SK-N-SH (cell line): ENCODE measurements at regions not wholly inside any gene's neighbourhood (a gene's known extent, or its start where the extent isn't known, plus 50 kb on each side); places are given as distances from the start of the nearest gene placed in this dataset.

Experiments used
- CTCF ChIA-PET: fragments of 300-600, 350-600 bp; formaldehyde crosslinking; extraction: SDS; loops from one replicate; lab custom pipeline; 2021; lab: Yijun Ruan, JAX
- POLR2A ChIA-PET: fragments of 350-600 bp; sonication (Branson Sonifier 250); formaldehyde crosslinking; extraction: SDS; loops from one replicate; lab custom pipeline; 2020; ENCODE audit warnings: antibody characterized with exemption, inconsistent platforms; lab: Yijun Ruan, JAX
- DNase-seq: peaks from one replicate; pipeline ENCODE4 v3.0.0; 2012
- H2AFZ ChIP-seq: fragments of 200-600 bp; sonication (generic); 2 replicates; pipeline ENCODE4 v1.8.1; 2016; ENCODE audit warnings: antibody characterized with exemption, mild to moderate bottlenecking, low read depth
- H3F3A ChIP-seq: fragments of 200-600 bp; sonication (generic); replicated peaks from 2 replicates; pipeline ENCODE3; 2016; ENCODE audit warnings: antibody characterized with exemption, mild to moderate bottlenecking; ENCODE audit not compliant: insufficient read depth
- H3K27ac ChIP-seq, 2 experiments: fragments of 200-500 bp in 1 of 2; fragments of 200-600 bp in 1 of 2; sonication (Bioruptor generic) in 1 of 2; sonication (generic), shearing (Covaris generic) in 1 of 2; 2 replicates each; pipeline versions ENCODE4 v1.5.1 to v1.6.1; 2014 to 2016; ENCODE audit warnings: low read depth in 2 of 2, inconsistent platforms in 1 of 2, low read length in 1 of 2, mild to moderate bottlenecking in 1 of 2, mixed read lengths in 1 of 2
- H3K27me3 ChIP-seq: fragments of 200-600 bp; sonication (generic), shearing (Covaris generic); 2 replicates; pipeline ENCODE4 v1.6.1; 2016; ENCODE audit warnings: mixed run types; ENCODE audit not compliant: insufficient read depth
- H3K36me3 ChIP-seq, 2 experiments: fragments of 200-500 bp in 1 of 2; fragments of 200-600 bp in 1 of 2; sonication (Bioruptor generic) in 1 of 2; sonication (generic) in 1 of 2; replicated peaks in 1 of 2; 2 replicates each; pipeline versions ENCODE3 to v1.5.1; 2014 to 2016; ENCODE audit warnings: low read length in 1 of 2, mild to moderate bottlenecking in 1 of 2; ENCODE audit not compliant: insufficient read depth in 2 of 2, control insufficient read depth in 1 of 2
- H3K4me1 ChIP-seq, 2 experiments: fragments of 200-500 bp in 1 of 2; fragments of 200-600 bp in 1 of 2; sonication (Bioruptor generic) in 1 of 2; sonication (generic), shearing (Covaris generic) in 1 of 2; 2 replicates each; pipeline versions ENCODE4 v1.5.1 to v1.6.1; 2014 to 2016; ENCODE audit warnings: low read depth in 1 of 2, low read length in 1 of 2, mixed run types in 1 of 2; ENCODE audit not compliant: insufficient read depth in 2 of 2, control insufficient read depth in 1 of 2
- H3K4me2 ChIP-seq: fragments of 200-600 bp; sonication (generic), shearing (Covaris generic); 2 replicates; pipeline ENCODE4 v1.6.1; 2017; ENCODE audit warnings: mixed run types
- H3K4me3 ChIP-seq, 2 experiments: fragments of 200-500 bp in 1 of 2; fragments of 200-600 bp in 1 of 2; sonication (Bioruptor generic) in 1 of 2; sonication (generic), shearing (Covaris generic) in 1 of 2; 2 replicates each; pipeline versions ENCODE4 v1.5.1 to v1.8.1; 2014 to 2016; ENCODE audit warnings: low read depth in 2 of 2, inconsistent platforms in 1 of 2, low read length in 1 of 2, mild to moderate bottlenecking in 1 of 2, mixed read lengths in 1 of 2, moderate library complexity in 1 of 2
- H3K79me2 ChIP-seq: fragments of 200-600 bp; sonication (generic); 2 replicates; pipeline ENCODE4 v1.8.1; 2017; ENCODE audit warnings: mild to moderate bottlenecking; ENCODE audit not compliant: insufficient read depth
- H3K9ac ChIP-seq: fragments of 200-600 bp; sonication (generic); 2 replicates; pipeline ENCODE4 v1.6.1; 2017; ENCODE audit warnings: mixed run types
- H3K9me2 ChIP-seq: fragments of 200-600 bp; sonication (generic); 2 replicates; pipeline ENCODE4 v1.6.1; 2017; ENCODE audit warnings: mixed run types
- H3K9me3 ChIP-seq: fragments of 200-600 bp; sonication (generic); 2 replicates; pipeline ENCODE4 v1.6.1; 2017; ENCODE audit warnings: mixed run types, mild to moderate bottlenecking, moderate library complexity
- H4K20me1 ChIP-seq: fragments of 200-600 bp; sonication (generic); 2 replicates; pipeline ENCODE4 v1.6.1; 2017; ENCODE audit warnings: mild to moderate bottlenecking, mixed run types; ENCODE audit not compliant: insufficient read depth
- CHD2 ChIP-seq: fragments of 150-350 bp; IDR thresholded peaks from 2 replicates; pipeline ENCODE4 v1.6.1; 2018; ENCODE audit warnings: low read length; ENCODE audit not compliant: partially characterized antibody
- CTCF ChIP-seq: fragments of 200-600 bp; sonication (generic); IDR thresholded peaks from 2 replicates; pipeline ENCODE4 v1.6.1; 2017; ENCODE audit warnings: antibody characterized with exemption, mild to moderate bottlenecking, moderate library complexity
- EP300 ChIP-seq, 2 experiments: IDR thresholded peaks; 2 replicates each; pipeline versions ENCODE4 v1.4.0 to v1.6.1; 2012; ENCODE audit warnings: borderline replicate concordance in 1 of 2, low read depth in 1 of 2, low read length in 1 of 2
- EZH2phosphoT487 ChIP-seq: fragments of 200-600 bp; sonication (generic); IDR thresholded peaks from 2 replicates; pipeline ENCODE4 v1.6.1; 2017; ENCODE audit warnings: low read depth, mixed run types, mild to moderate bottlenecking, antibody characterized with exemption, moderate library complexity, borderline replicate concordance
- FOSL2 ChIP-seq: IDR thresholded peaks from 2 replicates; pipeline ENCODE4 v1.4.0; 2012; ENCODE audit warnings: low read depth, mild to moderate bottlenecking, moderate library complexity, borderline replicate concordance
- FOXJ3 ChIP-seq: sonication (generic); formaldehyde crosslinking; IDR thresholded peaks from 2 replicates; pipeline ENCODE4 v1.5.1; 2020; ENCODE audit warnings: mild to moderate bottlenecking, missing genetic modification reagents
- GATA2 ChIP-seq: sonication (generic); formaldehyde crosslinking; IDR thresholded peaks from 2 replicates; pipeline ENCODE4 v1.5.0; 2020; ENCODE audit warnings: mild to moderate bottlenecking, missing genetic modification reagents
- JUND ChIP-seq: IDR thresholded peaks from 2 replicates; pipeline ENCODE4 v1.4.0; 2012
- MEF2A ChIP-seq: IDR thresholded peaks from 2 replicates; pipeline ENCODE4 v1.4.0; 2012; ENCODE audit warnings: low read depth, borderline replicate concordance
- NRF1 ChIP-seq: IDR thresholded peaks from 2 replicates; pipeline ENCODE4 v1.6.1; 2012; ENCODE audit warnings: low read depth, mild to moderate bottlenecking, low read length
- PBX3 ChIP-seq: IDR thresholded peaks from 2 replicates; pipeline ENCODE4; 2012
- RCOR1 ChIP-seq: fragments of 150-350 bp; IDR thresholded peaks from 2 replicates; pipeline ENCODE4 v1.6.1; 2017; ENCODE audit warnings: antibody characterized with exemption, low read length
- SMC3 ChIP-seq: IDR thresholded peaks from 2 replicates; pipeline ENCODE4 v1.6.1; 2012; ENCODE audit warnings: low read depth, low read length, improper control_type of control experiment
- TAF1 ChIP-seq: IDR thresholded peaks from 2 replicates; pipeline ENCODE4 v1.6.1; 2012; ENCODE audit warnings: low read depth, mild to moderate bottlenecking, low read length, moderate library complexity, borderline replicate concordance
- USF2 ChIP-seq: fragments of 150-350 bp; IDR thresholded peaks from 2 replicates; pipeline ENCODE4 v1.6.1; 2017; ENCODE audit warnings: antibody characterized with exemption, low read length, low read depth, borderline replicate concordance
- WGBS: methylation state at CpG from one replicate; pipeline ENCODE4 v1.1.6; 2017; ENCODE audit warnings: low lambda C conversion rate; 5-methylcytosine and 5-hydroxymethylcytosine counted together
- TF ChIP-seq, protein P1 (sequence below): IDR thresholded peaks from 2 replicates; pipeline ENCODE4 v1.4.0; 2012; ENCODE audit warnings: low read depth, borderline replicate concordance
- TF ChIP-seq, protein P2 (sequence below): IDR thresholded peaks from 2 replicates; pipeline ENCODE4 v1.6.1; 2012; ENCODE audit warnings: mild to moderate bottlenecking, low read depth, low read length, moderate library complexity

DNA sequence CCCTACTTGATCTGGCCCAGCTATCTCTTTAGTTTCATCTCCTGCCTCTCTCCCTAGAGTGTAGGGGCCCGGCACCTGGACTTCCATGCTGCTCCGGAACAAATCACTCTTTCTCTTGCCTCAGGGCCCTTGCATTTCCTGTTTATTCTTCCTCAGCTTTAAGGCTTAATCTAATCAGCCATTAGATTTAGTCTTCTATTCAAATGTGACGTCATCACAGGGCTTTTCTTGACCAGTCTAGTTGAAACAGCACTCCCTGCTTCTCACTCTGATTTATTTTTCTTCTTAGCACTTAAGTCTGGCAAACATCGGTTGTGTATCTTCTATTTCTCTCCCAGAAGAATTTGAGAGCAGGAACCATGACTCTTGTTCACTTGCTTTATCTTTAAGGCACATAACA, 564.1 kb downstream of the EFNB2 start:
- ChIA-PET CTCF (no interaction called here), POLR2A (no interaction called here)
- WGBS = 65% methylated on average over 4 of the region's 4 CpGs

More for the DNA sequence above, 564.1 kb downstream of the EFNB2 start:
- Histone ChIP-seq H3K27me3 (no peaks in the 10 kb centered on the region), H3K27ac (no peak overlapping the region), H3K4me2 (no peak overlapping the region), H3K4me3 (no peak overlapping the region), H3K36me3 (no peaks in the 10 kb centered on the region), H3K9me2 (no peaks in the 10 kb centered on the region), H3F3A (no peaks in the 10 kb centered on the region), H2AFZ (no peak overlapping the region), H3K9ac (no peak overlapping the region), H3K4me1 (no peaks in the 10 kb centered on the region), H4K20me1 (no peaks in the 10 kb centered on the region), H3K9me3 (no peaks in the 10 kb centered on the region), H3K79me2 (no peaks in the 10 kb centered on the region)
- TF ChIP-seq, protein P1, sequence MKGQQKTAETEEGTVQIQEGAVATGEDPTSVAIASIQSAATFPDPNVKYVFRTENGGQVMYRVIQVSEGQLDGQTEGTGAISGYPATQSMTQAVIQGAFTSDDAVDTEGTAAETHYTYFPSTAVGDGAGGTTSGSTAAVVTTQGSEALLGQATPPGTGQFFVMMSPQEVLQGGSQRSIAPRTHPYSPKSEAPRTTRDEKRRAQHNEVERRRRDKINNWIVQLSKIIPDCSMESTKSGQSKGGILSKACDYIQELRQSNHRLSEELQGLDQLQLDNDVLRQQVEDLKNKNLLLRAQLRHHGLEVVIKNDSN = no peak
- TF ChIP-seq CHD2 = no peak
- no peak for TF ChIP-seq NRF1
- no peak for TF ChIP-seq EZH2phosphoT487
- TF ChIP-seq GATA2 (CRISPR knock-in tag) = no peak
- no peak for TF ChIP-seq FOSL2
- TF ChIP-seq CTCF = no peak
- TF ChIP-seq RCOR1 = no peak
- no peak for TF ChIP-seq MEF2A
- TF ChIP-seq EP300 (IDR thresholded peaks at IDR 0.05; ENCODE audit: borderline replicate concordance in 1 of 2, low read depth in 1 of 2, low read length in 1 of 2) = no peak
- no peak for TF ChIP-seq FOXJ3
- TF ChIP-seq PBX3 = no peak
- TF ChIP-seq, protein P2, sequence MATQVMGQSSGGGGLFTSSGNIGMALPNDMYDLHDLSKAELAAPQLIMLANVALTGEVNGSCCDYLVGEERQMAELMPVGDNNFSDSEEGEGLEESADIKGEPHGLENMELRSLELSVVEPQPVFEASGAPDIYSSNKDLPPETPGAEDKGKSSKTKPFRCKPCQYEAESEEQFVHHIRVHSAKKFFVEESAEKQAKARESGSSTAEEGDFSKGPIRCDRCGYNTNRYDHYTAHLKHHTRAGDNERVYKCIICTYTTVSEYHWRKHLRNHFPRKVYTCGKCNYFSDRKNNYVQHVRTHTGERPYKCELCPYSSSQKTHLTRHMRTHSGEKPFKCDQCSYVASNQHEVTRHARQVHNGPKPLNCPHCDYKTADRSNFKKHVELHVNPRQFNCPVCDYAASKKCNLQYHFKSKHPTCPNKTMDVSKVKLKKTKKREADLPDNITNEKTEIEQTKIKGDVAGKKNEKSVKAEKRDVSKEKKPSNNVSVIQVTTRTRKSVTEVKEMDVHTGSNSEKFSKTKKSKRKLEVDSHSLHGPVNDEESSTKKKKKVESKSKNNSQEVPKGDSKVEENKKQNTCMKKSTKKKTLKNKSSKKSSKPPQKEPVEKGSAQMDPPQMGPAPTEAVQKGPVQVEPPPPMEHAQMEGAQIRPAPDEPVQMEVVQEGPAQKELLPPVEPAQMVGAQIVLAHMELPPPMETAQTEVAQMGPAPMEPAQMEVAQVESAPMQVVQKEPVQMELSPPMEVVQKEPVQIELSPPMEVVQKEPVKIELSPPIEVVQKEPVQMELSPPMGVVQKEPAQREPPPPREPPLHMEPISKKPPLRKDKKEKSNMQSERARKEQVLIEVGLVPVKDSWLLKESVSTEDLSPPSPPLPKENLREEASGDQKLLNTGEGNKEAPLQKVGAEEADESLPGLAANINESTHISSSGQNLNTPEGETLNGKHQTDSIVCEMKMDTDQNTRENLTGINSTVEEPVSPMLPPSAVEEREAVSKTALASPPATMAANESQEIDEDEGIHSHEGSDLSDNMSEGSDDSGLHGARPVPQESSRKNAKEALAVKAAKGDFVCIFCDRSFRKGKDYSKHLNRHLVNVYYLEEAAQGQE = no peak
- TF ChIP-seq SMC3 = no peak
- TF ChIP-seq TAF1 = no peak
- TF ChIP-seq USF2 = no peak
- TF ChIP-seq JUND = no peak
- no peak for DNase-seq
